ENCODE measurements at regions not wholly inside any gene's neighbourhood (a gene's known extent, or its start where the extent isn't known, plus 50 kb on each side); places are given as distances from the start of the nearest gene placed in this dataset.

DNA sequence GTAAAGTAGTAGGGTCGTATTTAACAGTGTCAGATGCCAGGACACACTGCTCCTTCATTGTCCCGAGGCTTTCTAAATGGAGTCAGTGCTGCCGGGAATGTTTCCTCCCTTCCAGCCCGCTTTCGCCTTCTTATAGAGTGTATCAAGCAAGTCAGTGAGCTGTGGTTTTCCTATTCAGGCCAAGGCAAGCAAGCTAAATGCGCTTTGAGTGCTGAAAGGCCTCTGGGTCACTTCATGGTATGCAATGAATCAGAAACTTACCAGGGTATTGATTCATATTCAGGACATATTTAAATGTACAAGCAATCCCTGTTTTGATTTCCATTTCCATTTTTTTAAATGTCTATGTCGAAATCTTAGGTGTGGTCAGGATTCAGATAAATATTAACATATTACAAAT is 327.9 kb upstream of the SOX9 start:
- no peaks in the 10 kb centered on the region for H4K20me1 ChIP-seq (ENCODE audit: insufficient read depth, low read length)
- no peak for TF ChIP-seq EZH2 (IDR thresholded peaks at IDR 0.05; ENCODE audit: borderline replicate concordance, low read length)
- TF ChIP-seq, protein P1, sequence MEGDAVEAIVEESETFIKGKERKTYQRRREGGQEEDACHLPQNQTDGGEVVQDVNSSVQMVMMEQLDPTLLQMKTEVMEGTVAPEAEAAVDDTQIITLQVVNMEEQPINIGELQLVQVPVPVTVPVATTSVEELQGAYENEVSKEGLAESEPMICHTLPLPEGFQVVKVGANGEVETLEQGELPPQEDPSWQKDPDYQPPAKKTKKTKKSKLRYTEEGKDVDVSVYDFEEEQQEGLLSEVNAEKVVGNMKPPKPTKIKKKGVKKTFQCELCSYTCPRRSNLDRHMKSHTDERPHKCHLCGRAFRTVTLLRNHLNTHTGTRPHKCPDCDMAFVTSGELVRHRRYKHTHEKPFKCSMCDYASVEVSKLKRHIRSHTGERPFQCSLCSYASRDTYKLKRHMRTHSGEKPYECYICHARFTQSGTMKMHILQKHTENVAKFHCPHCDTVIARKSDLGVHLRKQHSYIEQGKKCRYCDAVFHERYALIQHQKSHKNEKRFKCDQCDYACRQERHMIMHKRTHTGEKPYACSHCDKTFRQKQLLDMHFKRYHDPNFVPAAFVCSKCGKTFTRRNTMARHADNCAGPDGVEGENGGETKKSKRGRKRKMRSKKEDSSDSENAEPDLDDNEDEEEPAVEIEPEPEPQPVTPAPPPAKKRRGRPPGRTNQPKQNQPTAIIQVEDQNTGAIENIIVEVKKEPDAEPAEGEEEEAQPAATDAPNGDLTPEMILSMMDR (IDR thresholded peaks at IDR 0.05; ENCODE audit: low read length): no peak
- no peaks in the 10 kb centered on the region for H3K27me3 ChIP-seq (ENCODE audit: insufficient read depth, low read length)
- H3F3A ChIP-seq (ENCODE audit: insufficient read depth, low read length): no peaks in the 10 kb centered on the region
- no peaks in the 10 kb centered on the region for H3K36me3 ChIP-seq (ENCODE audit: insufficient read depth, low read length)
- H3K9ac ChIP-seq (ENCODE audit: low read length): no peak overlapping the region
- no peaks in the 10 kb centered on the region for H3K4me1 ChIP-seq (ENCODE audit: insufficient read depth, low read length, severe bottlenecking)
- H3K79me2 ChIP-seq (ENCODE audit: insufficient read depth, low read length): no peaks in the 10 kb centered on the region
- no peak overlapping the region for H3K4me2 ChIP-seq (ENCODE audit: low read length)
- no peaks in the 10 kb centered on the region for H3K9me2 ChIP-seq (ENCODE audit: low read depth, low read length)
- H3K27ac ChIP-seq (ENCODE audit: low read depth, low read length, poor library complexity, severe bottlenecking): no peak overlapping the region
- no peaks in the 10 kb centered on the region for H3K9me3 ChIP-seq (ENCODE audit: low read length)
- H2AFZ ChIP-seq (ENCODE audit: low read length): no peak overlapping the region
- H3K4me3 ChIP-seq (ENCODE audit: low read depth, low read length, poor library complexity, severe bottlenecking): no peak overlapping the region

DNA sequence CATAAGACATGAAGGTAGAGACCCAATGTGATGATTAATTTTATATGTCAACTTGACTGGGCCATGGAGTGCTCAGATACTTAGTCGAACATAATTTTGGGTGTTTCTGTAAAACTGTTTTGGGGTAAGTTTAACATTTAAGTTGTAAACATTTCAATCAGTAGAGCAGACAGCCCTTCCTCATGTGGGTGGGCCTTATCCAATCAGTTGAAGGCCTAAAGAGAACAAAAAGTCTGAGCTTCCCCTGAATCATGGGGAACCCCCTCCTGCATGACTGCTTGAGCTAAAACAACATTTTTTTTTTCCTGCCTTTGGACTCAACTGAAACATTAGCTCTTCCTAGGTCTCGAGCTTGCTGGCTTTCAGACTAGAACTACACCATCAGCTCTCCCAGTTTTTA is 327.3 kb upstream of the SOX9 start:
- no peaks in the 10 kb centered on the region for H3K9me3 ChIP-seq (ENCODE audit: low read length)
- H3K4me2 ChIP-seq (ENCODE audit: low read length): no peak overlapping the region
- no peaks in the 10 kb centered on the region for H3K79me2 ChIP-seq (ENCODE audit: insufficient read depth, low read length)
- no peaks in the 10 kb centered on the region for H3K4me1 ChIP-seq (ENCODE audit: insufficient read depth, low read length, severe bottlenecking)
- TF ChIP-seq, protein P1 (IDR thresholded peaks at IDR 0.05; ENCODE audit: low read length): no peak
- no peak for TF ChIP-seq EZH2 (IDR thresholded peaks at IDR 0.05; ENCODE audit: borderline replicate concordance, low read length)
- no peaks in the 10 kb centered on the region for H3K36me3 ChIP-seq (ENCODE audit: insufficient read depth, low read length)
- H3F3A ChIP-seq (ENCODE audit: insufficient read depth, low read length): no peaks in the 10 kb centered on the region
- no peaks in the 10 kb centered on the region for H3K27me3 ChIP-seq (ENCODE audit: insufficient read depth, low read length)
- no peak overlapping the region for H3K27ac ChIP-seq (ENCODE audit: low read depth, low read length, poor library complexity, severe bottlenecking)
- no peak overlapping the region for H3K4me3 ChIP-seq (ENCODE audit: low read depth, low read length, poor library complexity, severe bottlenecking)
- H2AFZ ChIP-seq (ENCODE audit: low read length): no peak overlapping the region
- H3K9me2 ChIP-seq (ENCODE audit: low read depth, low read length): no peaks in the 10 kb centered on the region
- H3K9ac ChIP-seq (ENCODE audit: low read length): no peak overlapping the region
- H4K20me1 ChIP-seq (ENCODE audit: insufficient read depth, low read length): no peaks in the 10 kb centered on the region

DNA sequence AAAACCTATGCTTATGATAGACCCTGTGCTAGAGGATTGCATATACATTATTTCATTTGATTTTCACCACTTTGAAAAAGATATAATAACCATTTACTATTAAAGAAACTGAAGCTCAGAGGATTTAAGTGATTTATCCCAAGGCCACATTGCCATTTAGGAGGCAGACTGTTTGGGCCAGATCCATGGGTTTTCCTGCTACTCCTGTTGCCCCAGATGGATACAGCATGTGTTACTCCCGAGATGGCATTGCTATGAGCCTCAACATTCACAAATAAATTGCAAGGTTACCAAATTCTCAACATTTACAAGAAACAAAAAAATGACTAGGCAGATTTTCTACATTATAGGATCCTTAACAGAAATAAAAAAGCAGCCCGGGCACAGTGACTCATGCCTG is 322.1 kb upstream of the SOX9 start:
- H3K36me3 ChIP-seq (ENCODE audit: insufficient read depth, low read length): no peaks in the 10 kb centered on the region
- H3K9ac ChIP-seq (ENCODE audit: low read length): no peak overlapping the region
- H3K79me2 ChIP-seq (ENCODE audit: insufficient read depth, low read length): no peaks in the 10 kb centered on the region
- H4K20me1 ChIP-seq (ENCODE audit: insufficient read depth, low read length): no peaks in the 10 kb centered on the region
- no peak overlapping the region for H3K27ac ChIP-seq (ENCODE audit: low read depth, low read length, poor library complexity, severe bottlenecking)
- H3K27me3 ChIP-seq (ENCODE audit: insufficient read depth, low read length): no peaks in the 10 kb centered on the region
- H3K4me1 ChIP-seq (ENCODE audit: insufficient read depth, low read length, severe bottlenecking): no peaks in the 10 kb centered on the region
- H3F3A ChIP-seq (ENCODE audit: insufficient read depth, low read length): no peaks in the 10 kb centered on the region
- H2AFZ ChIP-seq (ENCODE audit: low read length): no peak overlapping the region
- no peaks in the 10 kb centered on the region for H3K9me3 ChIP-seq (ENCODE audit: low read length)
- TF ChIP-seq EZH2 (IDR thresholded peaks at IDR 0.05; ENCODE audit: borderline replicate concordance, low read length): no peak
- TF ChIP-seq, protein P1 (IDR thresholded peaks at IDR 0.05; ENCODE audit: low read length): no peak
- H3K4me2 ChIP-seq (ENCODE audit: low read length): no peak overlapping the region
- H3K4me3 ChIP-seq (ENCODE audit: low read depth, low read length, poor library complexity, severe bottlenecking): no peak overlapping the region
- H3K9me2 ChIP-seq (ENCODE audit: low read depth, low read length): no peaks in the 10 kb centered on the region

Measured in OCI-LY1 (cell line).